K562 (cell line): ENCODE measurements at regions not wholly inside any gene's neighbourhood (a gene's known extent, or its start where the extent isn't known, plus 50 kb on each side); places are given as distances from the start of the nearest gene placed in this dataset.

Experiments used
- ATAC-seq: fragments of 200-7000 bp; cut with Tn5 transposase; 3 replicates; pipeline ENCODE4 v1.9.1; 2020; ENCODE audit warnings: moderate library complexity
- BruUV-seq: library from RNA; stranded (reverse); fragments of 400-500 nt; replicated peaks from 2 replicates; lab custom pipeline; 2021; lab: Mats Ljungman, UMichigan
- CTCF ChIA-PET: fragments of 300-600 bp; formaldehyde crosslinking; extraction: SDS; loops from one replicate; lab custom pipeline; 2021; ENCODE audit warnings: low intra/inter-chr PET ratio; lab: Yijun Ruan, JAX
- POLR2A ChIA-PET: fragments of 300-600, 350-650 bp; sonication (Branson Sonifier 250); formaldehyde crosslinking; extraction: SDS; loops from one replicate; lab custom pipeline; 2021; ENCODE audit warnings: antibody characterized with exemption, inconsistent platforms; lab: Yijun Ruan, JAX
- DNase-seq, 4 experiments: peaks; one replicate each; pipeline versions ENCODE4 v3.0.0 to v3.0.0-alpha.2; 2011 to 2018; ENCODE audit warnings: low spot score in 3 of 4, mixed read lengths in 3 of 4; ENCODE audit errors: extremely low read depth in 1 of 4
- FAIRE-seq: peaks from 2 replicates; lab custom pipeline; 2011; peaks lifted over from hg19 to GRCh38; lab: Jason Lieb, UNC
- H2AFZ ChIP-seq: 2 replicates; pipeline ENCODE4 v1.6.0; 2011; ENCODE audit warnings: low read depth, low read length, control low read depth, inconsistent platforms
- H3K27ac ChIP-seq: fragments of 200-600 bp; 3 replicates; pipeline ENCODE4 v1.8.0; 2011; ENCODE audit warnings: low read depth, mild to moderate bottlenecking, control low read depth, inconsistent platforms, low read length, moderate library complexity, mixed read lengths; ENCODE audit errors: extremely low read depth
- H3K27me3 ChIP-seq, 2 experiments: fragments of 300-600 bp in 1 of 2; 2 replicates in 1 of 2; 3 replicates in 1 of 2; pipeline versions ENCODE4 v1.6.0 to v1.8.0; 2011; ENCODE audit warnings: inconsistent platforms in 2 of 2, low read length in 2 of 2, mild to moderate bottlenecking in 1 of 2, mixed read lengths in 1 of 2, moderate library complexity in 1 of 2; ENCODE audit not compliant: control insufficient read depth in 2 of 2, insufficient read depth in 2 of 2
- H3K36me3 ChIP-seq: fragments of 300-600 bp; 3 replicates; pipeline ENCODE4 v1.8.0; 2011; ENCODE audit warnings: mild to moderate bottlenecking, low read length, inconsistent platforms; ENCODE audit not compliant: control insufficient read depth, insufficient read depth
- H3K4me1 ChIP-seq, 2 experiments: fragments of 200-600 bp in 1 of 2; replicated peaks in 1 of 2; 2 replicates in 1 of 2; 3 replicates in 1 of 2; pipeline versions ENCODE4 v1.5.1 to v1.8.0; 2011; ENCODE audit warnings: inconsistent platforms in 2 of 2, low read length in 2 of 2, mild to moderate bottlenecking in 1 of 2, mixed read lengths in 1 of 2, moderate library complexity in 1 of 2; ENCODE audit not compliant: control insufficient read depth in 2 of 2, insufficient read depth in 2 of 2
- H3K4me2 ChIP-seq: 2 replicates; pipeline ENCODE4 v1.6.1; 2011; ENCODE audit warnings: low read length, control low read depth, inconsistent platforms, mixed read lengths; ENCODE audit not compliant: insufficient read depth
- H3K4me3 ChIP-seq: fragments of 200-600 bp; sonication (generic), shearing (Covaris generic); 2 replicates; pipeline ENCODE4 v1.5.1; 2016; ENCODE audit warnings: control low read depth, inconsistent platforms
- H3K79me2 ChIP-seq: fragments of 200-600 bp; 3 replicates; pipeline ENCODE4 v1.8.0; 2011; ENCODE audit warnings: low read length, inconsistent platforms; ENCODE audit not compliant: control insufficient read depth, insufficient read depth
- H3K9ac ChIP-seq, 2 experiments: 2 replicates each; pipeline versions ENCODE4 v1.6.0 to v1.6.1; 2011; ENCODE audit warnings: low read depth in 2 of 2, low read length in 2 of 2, control low read depth in 1 of 2, inconsistent platforms in 1 of 2, mild to moderate bottlenecking in 1 of 2, mixed read lengths in 1 of 2; ENCODE audit not compliant: insufficient read depth in 1 of 2
- H3K9me1 ChIP-seq: one replicate; pipeline ENCODE4 v1.6.0; 2011; ENCODE audit warnings: inconsistent platforms, mild to moderate bottlenecking, low read length, moderate library complexity; ENCODE audit not compliant: control insufficient read depth, insufficient read depth
- H3K9me3 ChIP-seq: replicated peaks from 2 replicates; pipeline ENCODE4 v1.5.1; 2011; ENCODE audit warnings: low read depth, low read length, inconsistent platforms; ENCODE audit not compliant: control insufficient read depth, insufficient read depth
- H4K20me1 ChIP-seq: replicated peaks from 2 replicates; pipeline ENCODE4 v1.6.1; 2011; ENCODE audit warnings: low read length, inconsistent platforms, mixed read lengths; ENCODE audit not compliant: control insufficient read depth, insufficient read depth
- CBX3 ChIP-seq, 2 experiments: IDR thresholded peaks; 1 replicate in 1 of 2; 2 replicates in 1 of 2; pipeline ENCODE4 v1.6.1; 2012; ENCODE audit warnings: inconsistent platforms in 2 of 2, low read length in 2 of 2, borderline replicate concordance in 1 of 2, control low read depth in 1 of 2
- FOXJ3 ChIP-seq: sonication (generic); formaldehyde crosslinking; IDR thresholded peaks from 2 replicates; pipeline ENCODE4 v1.4.0; 2020; ENCODE audit warnings: mild to moderate bottlenecking, missing genetic modification reagents
- MAFF ChIP-seq: IDR thresholded peaks from 2 replicates; pipeline ENCODE4 v1.6.1; 2012; ENCODE audit warnings: low read length, improper control_type of control experiment
- NFIC ChIP-seq: fragments of 450-650 bp; IDR thresholded peaks from 2 replicates; pipeline ENCODE4 v1.6.1; 2017; ENCODE audit warnings: mild to moderate bottlenecking, inconsistent platforms
- PRMT5 ChIP-seq: sonication (generic); formaldehyde crosslinking; IDR thresholded peaks from 2 replicates; pipeline ENCODE4 v1.5.0; 2020; ENCODE audit warnings: missing genetic modification reagents
- PRPF4 ChIP-seq: fragments of 200-400 bp; formaldehyde crosslinking; IDR thresholded peaks from one replicate; pipeline ENCODE4 v1.6.1; 2017; ENCODE audit warnings: low read length, low read depth, mild to moderate bottlenecking; ENCODE audit not compliant: insufficient read depth, poor library complexity, severe bottlenecking
- SP2 ChIP-seq: IDR thresholded peaks from 2 replicates; pipeline ENCODE4 v1.6.1; 2011; ENCODE audit warnings: mild to moderate bottlenecking, low read depth, low read length, moderate library complexity; ENCODE audit not compliant: poor library complexity, severe bottlenecking; ENCODE audit errors: extremely low read depth
- ZNF347 ChIP-seq: fragments of 450-650 bp; formaldehyde crosslinking; IDR thresholded peaks from 2 replicates; pipeline ENCODE4 v1.4.0; 2020; ENCODE audit warnings: low read depth, mild to moderate bottlenecking, moderate library complexity
- ZNF384 ChIP-seq: IDR thresholded peaks from 2 replicates; pipeline ENCODE4 v1.6.1; 2012; ENCODE audit warnings: low read depth, low read length, improper control_type of control experiment
- in situ Hi-C: fragments of 300-500 bp; cut with MboI; formaldehyde crosslinking; loops from 4 replicates; pipeline ENCODE4 v1.15.0; 2018; ENCODE audit warnings: inconsistent platforms, mixed read lengths
- intact Hi-C: fragments of 100-400 bp; cut with micrococcal nuclease; formaldehyde crosslinking; loops from 2 replicates; pipeline ENCODE4 v1.14.2; 2022
- TF ChIP-seq, protein P1 (sequence below), 2 experiments: IDR thresholded peaks; 2 replicates each; pipeline ENCODE4 v1.6.1; 2011; ENCODE audit warnings: borderline replicate concordance in 1 of 2, control low read depth in 1 of 2, low read depth in 1 of 2, low read length in 1 of 2, mild to moderate bottlenecking in 1 of 2, mixed read lengths in 1 of 2, moderate library complexity in 1 of 2; ENCODE audit not compliant: insufficient read depth in 1 of 2, insufficient read length in 1 of 2, poor library complexity in 1 of 2, severe bottlenecking in 1 of 2; ENCODE audit errors: extremely low read depth in 1 of 2
- TF ChIP-seq, protein P2 (sequence below), 2 experiments: fragments of 450-650 bp; IDR thresholded peaks; 2 replicates each; pipeline ENCODE4 v1.6.1; 2018; ENCODE audit warnings: mild to moderate bottlenecking in 2 of 2, low read depth in 1 of 2; ENCODE audit not compliant: partially characterized antibody in 2 of 2
- TF ChIP-seq, protein P3 (sequence below), 3 experiments: fragments of 200-800 bp in 1 of 3; fragments of 250-450 bp in 1 of 3; fragments of 450-650 bp in 1 of 3; sonication (Bioruptor Pico) in 1 of 3; sonication (Bioruptor generic) in 1 of 3; formaldehyde crosslinking in 1 of 3; IDR thresholded peaks; 2 replicates each; pipeline versions ENCODE4 v1.6.1 to v1.8.0; 2016 to 2022; ENCODE audit warnings: mild to moderate bottlenecking in 2 of 3, missing genetic modification characterization in 2 of 3, missing compliant biosample characterization in 1 of 3, moderate library complexity in 1 of 3

DNA sequence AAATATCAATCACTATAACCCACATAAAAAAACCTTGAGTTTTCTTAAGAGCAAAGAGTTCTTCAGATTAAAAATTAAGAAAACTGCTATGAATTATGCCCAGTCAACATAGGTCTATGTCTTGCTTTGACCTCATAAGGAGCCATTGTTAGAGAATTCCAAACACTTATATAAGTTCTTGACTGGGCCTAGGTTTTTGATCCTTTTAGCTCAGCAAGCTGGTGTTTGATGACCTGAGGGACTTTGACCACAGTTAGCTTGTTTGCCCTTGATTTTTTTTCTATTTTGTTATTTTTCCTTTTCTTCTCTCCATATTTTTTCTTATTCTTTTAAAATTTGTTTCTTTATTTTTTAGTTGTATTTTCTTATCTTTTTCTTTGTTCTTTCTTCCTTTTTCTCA is 122.3 kb downstream of the RHOU start:
- ChIA-PET POLR2A (interaction anchor here (0.7 kb wide), 1 partner anchor 19 kb away, joined by 3 read pairs; no protein-coding TSS in a partner anchor), CTCF (no interaction called here)
- in situ Hi-C loops (no loop called here), intact Hi-C loops (no loop called here)
- TF ChIP-seq PRMT5 (CRISPR knock-in tag) (no peak), ZNF347 (CRISPR knock-in tag) (no peak), CBX3 (IDR thresholded peaks at IDR 0.05; ENCODE audit: borderline replicate concordance in 1 of 2, low read length in 2 of 2) (no peak), ZNF384 (no peak), SP2 (no peak), MAFF (no peak), NFIC (no peak), PRPF4 (no peak), FOXJ3 (CRISPR knock-in tag) (no peak)
- TF ChIP-seq, protein P1, sequence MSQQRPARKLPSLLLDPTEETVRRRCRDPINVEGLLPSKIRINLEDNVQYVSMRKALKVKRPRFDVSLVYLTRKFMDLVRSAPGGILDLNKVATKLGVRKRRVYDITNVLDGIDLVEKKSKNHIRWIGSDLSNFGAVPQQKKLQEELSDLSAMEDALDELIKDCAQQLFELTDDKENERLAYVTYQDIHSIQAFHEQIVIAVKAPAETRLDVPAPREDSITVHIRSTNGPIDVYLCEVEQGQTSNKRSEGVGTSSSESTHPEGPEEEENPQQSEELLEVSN (IDR thresholded peaks at IDR 0.05; ENCODE audit: borderline replicate concordance in 1 of 2, extremely low read depth in 1 of 2, insufficient read depth in 1 of 2, insufficient read length in 1 of 2, low read depth in 1 of 2, low read length in 1 of 2, poor library complexity in 1 of 2, severe bottlenecking in 1 of 2), result no peak
- TF ChIP-seq, protein P2, sequence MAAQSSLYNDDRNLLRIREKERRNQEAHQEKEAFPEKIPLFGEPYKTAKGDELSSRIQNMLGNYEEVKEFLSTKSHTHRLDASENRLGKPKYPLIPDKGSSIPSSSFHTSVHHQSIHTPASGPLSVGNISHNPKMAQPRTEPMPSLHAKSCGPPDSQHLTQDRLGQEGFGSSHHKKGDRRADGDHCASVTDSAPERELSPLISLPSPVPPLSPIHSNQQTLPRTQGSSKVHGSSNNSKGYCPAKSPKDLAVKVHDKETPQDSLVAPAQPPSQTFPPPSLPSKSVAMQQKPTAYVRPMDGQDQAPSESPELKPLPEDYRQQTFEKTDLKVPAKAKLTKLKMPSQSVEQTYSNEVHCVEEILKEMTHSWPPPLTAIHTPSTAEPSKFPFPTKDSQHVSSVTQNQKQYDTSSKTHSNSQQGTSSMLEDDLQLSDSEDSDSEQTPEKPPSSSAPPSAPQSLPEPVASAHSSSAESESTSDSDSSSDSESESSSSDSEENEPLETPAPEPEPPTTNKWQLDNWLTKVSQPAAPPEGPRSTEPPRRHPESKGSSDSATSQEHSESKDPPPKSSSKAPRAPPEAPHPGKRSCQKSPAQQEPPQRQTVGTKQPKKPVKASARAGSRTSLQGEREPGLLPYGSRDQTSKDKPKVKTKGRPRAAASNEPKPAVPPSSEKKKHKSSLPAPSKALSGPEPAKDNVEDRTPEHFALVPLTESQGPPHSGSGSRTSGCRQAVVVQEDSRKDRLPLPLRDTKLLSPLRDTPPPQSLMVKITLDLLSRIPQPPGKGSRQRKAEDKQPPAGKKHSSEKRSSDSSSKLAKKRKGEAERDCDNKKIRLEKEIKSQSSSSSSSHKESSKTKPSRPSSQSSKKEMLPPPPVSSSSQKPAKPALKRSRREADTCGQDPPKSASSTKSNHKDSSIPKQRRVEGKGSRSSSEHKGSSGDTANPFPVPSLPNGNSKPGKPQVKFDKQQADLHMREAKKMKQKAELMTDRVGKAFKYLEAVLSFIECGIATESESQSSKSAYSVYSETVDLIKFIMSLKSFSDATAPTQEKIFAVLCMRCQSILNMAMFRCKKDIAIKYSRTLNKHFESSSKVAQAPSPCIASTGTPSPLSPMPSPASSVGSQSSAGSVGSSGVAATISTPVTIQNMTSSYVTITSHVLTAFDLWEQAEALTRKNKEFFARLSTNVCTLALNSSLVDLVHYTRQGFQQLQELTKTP (IDR thresholded peaks at IDR 0.05; ENCODE audit: low read depth in 1 of 2, partially characterized antibody in 2 of 2), result no peak
- TF ChIP-seq, protein P3, sequence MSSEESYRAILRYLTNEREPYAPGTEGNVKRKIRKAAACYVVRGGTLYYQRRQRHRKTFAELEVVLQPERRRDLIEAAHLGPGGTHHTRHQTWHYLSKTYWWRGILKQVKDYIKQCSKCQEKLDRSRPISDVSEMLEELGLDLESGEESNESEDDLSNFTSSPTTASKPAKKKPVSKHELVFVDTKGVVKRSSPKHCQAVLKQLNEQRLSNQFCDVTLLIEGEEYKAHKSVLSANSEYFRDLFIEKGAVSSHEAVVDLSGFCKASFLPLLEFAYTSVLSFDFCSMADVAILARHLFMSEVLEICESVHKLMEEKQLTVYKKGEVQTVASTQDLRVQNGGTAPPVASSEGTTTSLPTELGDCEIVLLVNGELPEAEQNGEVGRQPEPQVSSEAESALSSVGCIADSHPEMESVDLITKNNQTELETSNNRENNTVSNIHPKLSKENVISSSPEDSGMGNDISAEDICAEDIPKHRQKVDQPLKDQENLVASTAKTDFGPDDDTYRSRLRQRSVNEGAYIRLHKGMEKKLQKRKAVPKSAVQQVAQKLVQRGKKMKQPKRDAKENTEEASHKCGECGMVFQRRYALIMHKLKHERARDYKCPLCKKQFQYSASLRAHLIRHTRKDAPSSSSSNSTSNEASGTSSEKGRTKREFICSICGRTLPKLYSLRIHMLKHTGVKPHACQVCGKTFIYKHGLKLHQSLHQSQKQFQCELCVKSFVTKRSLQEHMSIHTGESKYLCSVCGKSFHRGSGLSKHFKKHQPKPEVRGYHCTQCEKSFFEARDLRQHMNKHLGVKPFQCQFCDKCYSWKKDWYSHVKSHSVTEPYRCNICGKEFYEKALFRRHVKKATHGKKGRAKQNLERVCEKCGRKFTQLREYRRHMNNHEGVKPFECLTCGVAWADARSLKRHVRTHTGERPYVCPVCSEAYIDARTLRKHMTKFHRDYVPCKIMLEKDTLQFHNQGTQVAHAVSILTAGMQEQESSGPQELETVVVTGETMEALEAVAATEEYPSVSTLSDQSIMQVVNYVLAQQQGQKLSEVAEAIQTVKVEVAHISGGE (CRISPR knock-in tag; IDR thresholded peaks at IDR 0.05), result no peak
- H3K27me3 ChIP-seq, result peaks cover 0 to 16% of the 10 kb centered on the region in 2 experiments; a peak in 1 of 5 replicates
- no peak overlapping the region for H3K4me3 ChIP-seq
- no peak overlapping the region for H3K9ac ChIP-seq
- no TSS peak for BruUV-seq
- no peak overlapping the region for H3K4me2 ChIP-seq
- H3K9me1 ChIP-seq, result no peaks in the 10 kb centered on the region
- DNase-seq (no peak), ATAC-seq (no peak), FAIRE-seq (no peak)
- no peaks in the 10 kb centered on the region for H3K9me3 ChIP-seq
- no peak overlapping the region for H3K27ac ChIP-seq
- no peaks in the 10 kb centered on the region for H3K4me1 ChIP-seq
- no peaks in the 10 kb centered on the region for H3K36me3 ChIP-seq
- H3K79me2 ChIP-seq, result no peaks in the 10 kb centered on the region
- H4K20me1 ChIP-seq, result no peaks in the 10 kb centered on the region
- H2AFZ ChIP-seq, result no peak overlapping the region
